Neutrophil (primary cell): ENCODE measurements at regions not wholly inside any gene's neighbourhood (a gene's known extent, or its start where the extent isn't known, plus 50 kb on each side); places are given as distances from the start of the nearest gene placed in this dataset.

Source experiments
- H3K27ac ChIP-seq: fragments of 200-600 bp; sonication (generic); 2 replicates; pipeline ENCODE4 v1.5.1; 2016; ENCODE audit warnings: mild to moderate bottlenecking, moderate library complexity
- H3K27me3 ChIP-seq: fragments of 200-600 bp; sonication (generic); 2 replicates; pipeline ENCODE4 v1.6.0; 2016; ENCODE audit warnings: mild to moderate bottlenecking
- H3K36me3 ChIP-seq: fragments of 200-600 bp; sonication (generic); 2 replicates; pipeline ENCODE4 v1.5.1; 2017
- H3K4me1 ChIP-seq, 2 experiments: fragments of 200-600 bp in 1 of 2; sonication (generic) in 1 of 2; 1 replicate in 1 of 2; 2 replicates in 1 of 2; pipeline versions ENCODE4 v1.5.1 to v1.6.1; 2013 to 2016; ENCODE audit warnings: low read depth in 1 of 2, low read length in 1 of 2, mild to moderate bottlenecking in 1 of 2, moderate library complexity in 1 of 2; ENCODE audit not compliant: control insufficient read depth in 1 of 2, insufficient read depth in 1 of 2
- H3K4me3 ChIP-seq, 2 experiments: fragments of 200-600 bp in 1 of 2; sonication (generic) in 1 of 2; 1 replicate in 1 of 2; 2 replicates in 1 of 2; pipeline ENCODE4 v1.5.1; 2013 to 2016; ENCODE audit warnings: low read depth in 1 of 2, low read length in 1 of 2, mild to moderate bottlenecking in 1 of 2, moderate library complexity in 1 of 2
- H3K9me3 ChIP-seq: fragments of 200-600 bp; sonication (generic); 2 replicates; pipeline ENCODE4 v1.5.1; 2016
- TF ChIP-seq, protein P1 (sequence below): fragments of 200-600 bp; sonication (generic); IDR thresholded peaks from 2 replicates; pipeline ENCODE4 v1.5.1; 2016; ENCODE audit warnings: antibody characterized with exemption

DNA sequence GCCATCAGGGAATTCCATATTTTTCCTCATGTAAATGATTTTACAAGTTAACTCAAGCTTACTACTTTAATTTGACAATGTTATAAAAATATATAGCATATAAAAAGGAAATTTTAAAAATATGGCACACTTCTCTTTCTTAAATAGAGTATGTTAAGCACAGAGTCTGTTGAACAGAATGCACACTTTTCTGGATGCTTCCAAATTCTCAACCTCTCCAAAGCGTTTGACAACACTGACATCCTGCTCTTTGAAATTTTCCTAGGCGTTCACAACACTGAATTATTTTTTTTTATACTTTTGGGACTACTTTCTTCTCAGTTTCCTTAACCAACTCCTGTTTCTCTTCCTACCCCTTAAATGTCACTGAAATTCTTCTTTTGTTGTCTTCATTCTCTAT, 117.8 kb upstream of the PLXNA2 start:
- no peaks in the 10 kb centered on the region for H3K9me3 ChIP-seq
- TF ChIP-seq, protein P1, sequence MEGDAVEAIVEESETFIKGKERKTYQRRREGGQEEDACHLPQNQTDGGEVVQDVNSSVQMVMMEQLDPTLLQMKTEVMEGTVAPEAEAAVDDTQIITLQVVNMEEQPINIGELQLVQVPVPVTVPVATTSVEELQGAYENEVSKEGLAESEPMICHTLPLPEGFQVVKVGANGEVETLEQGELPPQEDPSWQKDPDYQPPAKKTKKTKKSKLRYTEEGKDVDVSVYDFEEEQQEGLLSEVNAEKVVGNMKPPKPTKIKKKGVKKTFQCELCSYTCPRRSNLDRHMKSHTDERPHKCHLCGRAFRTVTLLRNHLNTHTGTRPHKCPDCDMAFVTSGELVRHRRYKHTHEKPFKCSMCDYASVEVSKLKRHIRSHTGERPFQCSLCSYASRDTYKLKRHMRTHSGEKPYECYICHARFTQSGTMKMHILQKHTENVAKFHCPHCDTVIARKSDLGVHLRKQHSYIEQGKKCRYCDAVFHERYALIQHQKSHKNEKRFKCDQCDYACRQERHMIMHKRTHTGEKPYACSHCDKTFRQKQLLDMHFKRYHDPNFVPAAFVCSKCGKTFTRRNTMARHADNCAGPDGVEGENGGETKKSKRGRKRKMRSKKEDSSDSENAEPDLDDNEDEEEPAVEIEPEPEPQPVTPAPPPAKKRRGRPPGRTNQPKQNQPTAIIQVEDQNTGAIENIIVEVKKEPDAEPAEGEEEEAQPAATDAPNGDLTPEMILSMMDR, result no peak
- H3K4me1 ChIP-seq, result no peaks in the 10 kb centered on the region
- no peak overlapping the region for H3K4me3 ChIP-seq
- H3K36me3 ChIP-seq, result no peaks in the 10 kb centered on the region
- no peak overlapping the region for H3K27ac ChIP-seq
- H3K27me3 ChIP-seq, result no peaks in the 10 kb centered on the region

DNA sequence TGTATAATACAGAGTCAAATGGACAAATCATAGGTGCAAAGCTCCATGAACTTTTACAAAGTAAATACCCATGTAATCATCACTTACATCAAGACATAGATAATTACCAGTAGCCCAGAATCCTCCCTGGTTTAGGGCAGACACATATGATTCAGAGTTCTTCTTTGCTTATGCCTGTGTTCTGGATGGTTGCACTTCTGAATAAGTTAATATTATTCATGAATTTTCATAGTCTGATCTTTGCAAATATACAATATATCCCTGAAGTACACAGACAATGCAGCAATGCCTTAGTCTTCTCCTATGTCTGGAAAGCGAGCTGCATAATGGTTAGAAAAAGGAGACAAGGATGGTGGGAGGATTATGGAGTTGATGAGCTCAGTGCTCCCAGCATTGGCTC, 122.4 kb upstream of the PLXNA2 start:
- H3K27me3 ChIP-seq, result no peaks in the 10 kb centered on the region
- no peak overlapping the region for H3K27ac ChIP-seq
- no peak overlapping the region for H3K4me3 ChIP-seq
- no peaks in the 10 kb centered on the region for H3K9me3 ChIP-seq
- H3K36me3 ChIP-seq, result no peaks in the 10 kb centered on the region
- TF ChIP-seq, protein P1, result no peak
- no peaks in the 10 kb centered on the region for H3K4me1 ChIP-seq

DNA sequence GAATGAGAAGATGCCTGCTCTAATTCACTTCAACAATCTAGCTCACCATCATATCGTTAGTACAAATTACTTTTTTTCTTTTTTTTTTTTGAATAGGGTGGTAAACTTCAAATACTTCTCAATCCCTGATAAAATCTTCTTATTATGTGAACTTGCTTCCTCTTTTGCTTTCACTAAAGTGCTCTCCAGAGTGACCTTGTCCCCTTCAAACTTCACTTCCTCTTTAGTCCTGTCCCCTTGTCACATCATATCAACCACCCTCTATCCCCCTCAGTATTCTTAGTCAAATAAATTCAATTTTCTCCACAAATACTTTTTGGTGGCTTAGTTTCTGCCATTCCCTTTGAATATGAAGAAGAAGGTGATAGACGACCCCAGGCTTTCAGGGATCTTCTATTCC, 124.9 kb upstream of the PLXNA2 start:
- no peaks in the 10 kb centered on the region for H3K9me3 ChIP-seq
- no peaks in the 10 kb centered on the region for H3K4me1 ChIP-seq
- TF ChIP-seq, protein P1, result no peak

DNA sequence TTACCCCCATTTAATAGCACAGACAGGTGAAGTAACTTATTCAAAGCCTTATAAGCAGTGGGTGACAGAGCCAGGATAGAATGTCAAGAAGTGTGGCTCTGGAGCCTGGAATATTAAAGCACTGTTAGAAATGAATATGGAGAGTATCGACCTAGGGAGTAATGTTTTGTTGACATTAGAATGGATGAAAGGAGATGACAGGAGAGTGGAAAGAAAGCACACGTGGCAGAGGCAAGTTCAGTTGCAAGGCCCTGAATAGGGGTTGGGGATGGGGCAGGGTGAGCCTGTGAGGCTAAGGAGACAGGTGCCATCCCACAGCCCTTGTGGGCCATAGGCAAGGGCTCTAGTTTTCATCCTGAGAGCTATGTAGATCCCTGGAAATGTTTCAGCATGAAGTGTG, 125.5 kb upstream of the PLXNA2 start:
- no peak overlapping the region for H3K27ac ChIP-seq
- no peaks in the 10 kb centered on the region for H3K4me1 ChIP-seq
- TF ChIP-seq, protein P1, result no peak

More for the DNA sequence above, 124.9 kb upstream of the PLXNA2 start:
- H3K27me3 ChIP-seq, result no peaks in the 10 kb centered on the region
- no peak overlapping the region for H3K4me3 ChIP-seq
- H3K27ac ChIP-seq, result no peak overlapping the region
- no peaks in the 10 kb centered on the region for H3K36me3 ChIP-seq

DNA sequence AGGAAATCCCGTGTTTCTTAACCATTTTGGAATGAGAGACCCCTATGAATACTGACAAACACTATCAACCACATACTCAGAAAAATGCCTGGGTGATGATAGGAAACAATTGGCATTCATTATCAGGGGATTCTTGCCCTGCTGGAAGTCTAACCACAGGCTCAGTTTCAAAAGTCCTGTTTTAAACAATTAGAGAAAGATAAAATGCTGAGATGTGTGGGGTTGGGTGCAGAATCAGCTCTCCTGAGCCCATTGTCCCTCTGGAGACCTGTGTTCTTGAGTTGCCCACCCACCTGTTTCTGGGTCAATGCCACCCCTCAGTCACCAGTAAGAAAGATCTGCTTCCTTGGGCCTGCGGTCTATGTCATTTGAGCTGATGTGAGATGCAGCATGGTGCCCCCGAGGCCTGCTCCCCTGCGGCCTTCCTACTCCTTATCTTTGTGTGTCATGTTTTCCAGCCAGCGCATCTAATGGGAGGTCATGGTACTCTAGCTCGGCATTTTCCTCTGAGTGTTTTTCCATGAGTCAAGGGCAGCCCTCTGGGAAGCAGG, 130.3 kb upstream of the PLXNA2 start:
- Histone ChIP-seq H3K9me3 (no peaks in the 10 kb centered on the region), H3K4me1 (no peaks in the 10 kb centered on the region), H3K27ac (no peak overlapping the region), H3K4me3 (no peak overlapping the region), H3K36me3 (no peaks in the 10 kb centered on the region), H3K27me3 (no peaks in the 10 kb centered on the region)
- TF ChIP-seq, protein P1, result no peak

More for the DNA sequence above, 125.5 kb upstream of the PLXNA2 start:
- no peaks in the 10 kb centered on the region for H3K36me3 ChIP-seq
- no peaks in the 10 kb centered on the region for H3K9me3 ChIP-seq
- H3K27me3 ChIP-seq, result no peaks in the 10 kb centered on the region
- H3K4me3 ChIP-seq, result no peak overlapping the region

DNA sequence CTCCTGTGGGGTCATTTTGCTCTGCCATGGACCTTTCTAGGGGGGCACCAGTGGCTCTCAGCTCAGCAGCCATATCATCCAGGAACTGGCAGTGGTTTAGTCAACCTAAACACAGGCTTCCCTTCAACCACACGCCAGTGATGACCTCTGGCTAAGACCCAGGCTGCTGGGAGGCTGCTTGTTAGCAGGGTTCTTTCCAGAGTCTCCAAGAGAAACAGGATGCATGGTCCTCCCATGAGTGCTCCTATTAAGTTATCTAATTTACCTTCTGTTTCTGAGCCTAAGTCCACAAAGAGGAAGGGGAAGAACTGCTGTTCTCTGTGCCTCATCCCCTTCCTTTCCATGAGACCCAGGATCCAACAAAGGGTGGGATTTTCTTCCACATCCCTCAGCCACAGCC, 137.3 kb upstream of the PLXNA2 start:
- H3K36me3 ChIP-seq, result no peaks in the 10 kb centered on the region
- H3K27ac ChIP-seq, result no peak overlapping the region
- H3K4me1 ChIP-seq, result no peaks in the 10 kb centered on the region
- no peak overlapping the region for H3K4me3 ChIP-seq
- no peaks in the 10 kb centered on the region for H3K27me3 ChIP-seq
- H3K9me3 ChIP-seq, result no peaks in the 10 kb centered on the region
- TF ChIP-seq, protein P1, result no peak
